ENCODE measurements at regions not wholly inside any gene's neighbourhood (a gene's known extent, or its start where the extent isn't known, plus 50 kb on each side); places are given as distances from the start of the nearest gene placed in this dataset.

DNA sequence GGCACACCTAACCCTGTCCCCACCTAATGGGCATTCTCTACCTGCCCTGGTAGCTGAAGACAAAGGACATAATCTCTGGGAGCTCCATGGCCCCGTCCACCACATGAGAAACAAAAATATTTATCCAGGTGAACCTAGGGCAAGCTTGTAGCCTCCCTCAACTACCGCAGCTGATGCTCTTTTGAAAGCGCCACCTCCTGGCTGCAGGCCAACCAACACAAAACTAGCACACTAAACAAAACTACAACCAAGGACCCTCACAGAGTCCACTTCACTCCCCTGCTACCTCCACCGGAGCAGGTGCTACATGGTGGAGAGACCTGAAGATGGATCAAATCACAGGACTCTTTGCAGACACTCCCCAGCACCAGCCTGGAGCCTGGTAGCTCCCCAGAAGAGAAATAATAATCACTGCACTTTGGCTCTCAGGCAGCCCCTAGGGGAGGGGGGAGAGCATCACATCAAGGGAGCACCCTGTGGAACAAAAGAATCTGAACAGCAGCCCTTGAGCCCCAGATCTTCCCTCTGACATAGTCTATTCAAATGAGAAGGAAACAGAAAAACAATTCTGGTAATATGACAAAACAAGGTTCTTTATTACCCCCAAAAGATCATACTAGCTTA is 111.3 kb upstream of the ATP8A1 start:
- Histone ChIP-seq H3K79me1 (ENCODE audit: low read depth, low read length) (no peaks in the 10 kb centered on the region), H2AK5ac (ENCODE audit: low read depth, low read length) (no peak overlapping the region), H2AFZ (ENCODE audit: low read length) (0 out of 2 replicates have a peak overlapping the region, but pooled peaks have one; percentile 61), H3K27ac (ENCODE audit: low read depth, low read length) (no peak overlapping the region), H4K20me1 (replicated peaks in 1 of 2; ENCODE audit: control insufficient read depth in 1 of 2, insufficient read depth in 2 of 2, low read length in 2 of 2) (no peaks in the 10 kb centered on the region), H3K23me2 (ENCODE audit: low read depth, low read length) (no peaks in the 10 kb centered on the region), H2BK12ac (ENCODE audit: low read depth, low read length) (peak overlapping the region; percentile 71; the same call in 1 of the 2 replicates), H3K56ac (replicated peaks; ENCODE audit: insufficient read length, low read depth, low read length) (no peak overlapping the region), H3K36me3 (ENCODE audit: control insufficient read depth in 2 of 4, insufficient read depth in 4 of 4, low read length in 3 of 4) (no peaks in the 10 kb centered on the region), H3K4ac (replicated peaks; ENCODE audit: insufficient read length, low read depth, low read length) (no peak overlapping the region), H3K27me3 (replicated peaks in 1 of 4; ENCODE audit: control insufficient read depth in 3 of 4, extremely low read depth in 1 of 4, insufficient read depth in 3 of 4, low read length in 3 of 4) (no peaks in the 10 kb centered on the region), H3K18ac (ENCODE audit: extremely low read depth, low read length) (no peak overlapping the region), H3K4me1 (replicated peaks in 1 of 4; ENCODE audit: control insufficient read depth in 3 of 4, insufficient read depth in 4 of 4, low read length in 3 of 4) (no peaks in the 10 kb centered on the region), H2BK5ac (ENCODE audit: low read depth, low read length) (no peak overlapping the region), H3K4me3 (ENCODE audit: extremely low read depth in 1 of 4, insufficient read depth in 2 of 4, low read depth in 3 of 4, low read length in 4 of 4) (no peak overlapping the region), H2BK15ac (ENCODE audit: low read length) (no peak overlapping the region), H4K91ac (replicated peaks; ENCODE audit: insufficient read length, low read length) (no peak overlapping the region), H4K8ac (ENCODE audit: extremely low read depth, insufficient read depth, low read length) (no peak overlapping the region), H3K23ac (ENCODE audit: insufficient read length) (no peak overlapping the region), H3K4me2 (ENCODE audit: insufficient read depth in 1 of 2, low read depth in 2 of 2, low read length in 2 of 2) (no peak overlapping the region), H3K79me2 (ENCODE audit: control insufficient read depth in 1 of 2, insufficient read depth in 2 of 2, low read length in 2 of 2) (no peaks in the 10 kb centered on the region), H3K14ac (ENCODE audit: insufficient read length) (no peak overlapping the region), H4K5ac (ENCODE audit: insufficient read length, low read depth, low read length) (no peak overlapping the region), H3K9me3 (ENCODE audit: insufficient read depth in 2 of 2, low read depth in 1 of 2, low read length in 1 of 2) (no peaks in the 10 kb centered on the region), H3K9ac (replicated peaks in 1 of 4; ENCODE audit: extremely low read depth in 1 of 4, low read depth in 3 of 4, low read length in 3 of 4) (no peak overlapping the region), H2BK120ac (replicated peaks; ENCODE audit: low read depth, low read length) (no peak overlapping the region), H2BK20ac (ENCODE audit: low read length) (0 out of 2 replicates have a peak overlapping the region, but pooled peaks have one; percentile 48)
- WGBS, 2 experiments (ENCODE audit: extremely low coverage in 1 of 2, insufficient coverage in 1 of 2, insufficient read length in 1 of 2, insufficient replicate concordance in 2 of 2, low coverage in 1 of 2, low lambda C conversion rate in 2 of 2, missing lambda C conversion rate in 1 of 2) = 61% methylated on average over 4 of the region's 4 CpGs; no CpG with 5 or more reads in 1 of the 2 experiments
- DNase-seq (ENCODE audit: low read depth in 1 of 2, low spot score in 2 of 2) (peak in 1 of 2 experiments; percentile 77), FAIRE-seq (peak; percentile 28)
- CTCF ChIA-PET (ENCODE audit: partially characterized antibody) = interaction anchor here (0.6 to 3.4 kb wide), 45 partner anchors 8 to 613 kb away, joined by 3 to 17 read pairs (median 4); partner anchors contain the start of gene ATP8A1
- POLR2A ChIA-PET (ENCODE audit: partially characterized antibody) = interaction anchor here (0.8 to 1.6 kb wide), 2 partner anchors 11 to 112 kb away, joined by 3 read pairs; no protein-coding TSS in a partner anchor
- no peak for TF ChIP-seq KDM5A (IDR thresholded peaks at IDR 0.05; ENCODE audit: low read length)
- no peak for TF ChIP-seq POU5F1 (IDR thresholded peaks at IDR 0.05; ENCODE audit: low read depth, low read length)
- TF ChIP-seq POLR2AphosphoS5 (IDR thresholded peaks at IDR 0.05; ENCODE audit: low read depth, low read length) = no peak
- TF ChIP-seq ASH2L (IDR thresholded peaks at IDR 0.05; ENCODE audit: low read length) = no peak
- no peak for TF ChIP-seq KDM4A (IDR thresholded peaks at IDR 0.05; ENCODE audit: low read depth, low read length, severe bottlenecking)
- TF ChIP-seq BCL11A (IDR thresholded peaks at IDR 0.05; ENCODE audit: low read depth in 2 of 2, low read length in 2 of 2) = no peak
- TF ChIP-seq RFX5 (IDR thresholded peaks at IDR 0.05; ENCODE audit: borderline replicate concordance, low read depth, low read length) = no peak
- TF ChIP-seq CTCF (IDR thresholded peaks at IDR 0.05; ENCODE audit: control extremely low read depth in 1 of 3, insufficient read depth in 1 of 3, low read depth in 1 of 3, low read length in 3 of 3) = peak; percentile 53 to 59 (median 54)
